ENCODE measurements at regions not wholly inside any gene's neighbourhood (a gene's known extent, or its start where the extent isn't known, plus 50 kb on each side); places are given as distances from the start of the nearest gene placed in this dataset.

- TF ChIP-seq CTCF (IDR thresholded peaks at IDR 0.05; ENCODE audit: low read depth, low read length) = no peak
- TF ChIP-seq POLR2A (IDR thresholded peaks at IDR 0.05; ENCODE audit: extremely low read depth, insufficient read length) = no peak
- TF ChIP-seq MAX (IDR thresholded peaks at IDR 0.05; ENCODE audit: low read depth, low read length) = no peak
- no peak for TF ChIP-seq MYC (IDR thresholded peaks at IDR 0.05; ENCODE audit: low read depth, low read length)
These were observed 85.3 kb upstream of the SLC22A23 start for GRCh38 chr6:3542032-3542640.

Data from NB4 (cell line).